SKM-1 treated with dmso at 0.1 percent for 144 hours (cell line): ENCODE measurements at regions not wholly inside any gene's neighbourhood (a gene's known extent, or its start where the extent isn't known, plus 50 kb on each side); places are given as distances from the start of the nearest gene placed in this dataset.
"Not testable (repeated sequence)": the region's sequence is repeated elsewhere in the genome, so short reads cannot be mapped to it uniquely, and the experiment has no call there.

Source experiments
- DNase-seq: peaks from one replicate; lab custom pipeline; 2025; ENCODE audit not compliant: unreplicated experiment; lab: John Stamatoyannopoulos, UW

GRCh38 chr3:107224026-107224596 lies 153.1 kb upstream of the CCDC54 start:
- DNase-seq = no peak

GRCh38 chr3:107227091-107227490 lies 150.1 kb upstream of the CCDC54 start:
- no peak for DNase-seq

GRCh38 chr3:107233877-107234276 lies 143.4 kb upstream of the CCDC54 start:
- DNase-seq = not testable (repeated sequence)

GRCh38 chr3:107235193-107235927 lies 141.9 kb upstream of the CCDC54 start:
- DNase-seq = no peak

GRCh38 chr3:107235928-107236315 lies 141.3 kb upstream of the CCDC54 start:
- DNase-seq = peak; percentile 68

- DNase-seq = no peak
Measured at GRCh38 chr3:107236655-107237337, 140.4 kb upstream of the CCDC54 start.

- no peak for DNase-seq
Measured at GRCh38 chr3:107238787-107239186, 138.5 kb upstream of the CCDC54 start.

- no peak for DNase-seq
Measured at GRCh38 chr3:107239703-107240102, 137.5 kb upstream of the CCDC54 start.

GRCh38 chr3:107240183-107241091 lies 136.8 kb upstream of the CCDC54 start:
- DNase-seq = peak; percentile 69

- peak; percentile 3 for DNase-seq
Measured at GRCh38 chr3:107241217-107241616, 136.0 kb upstream of the CCDC54 start.

GRCh38 chr3:107242579-107242978 lies 134.7 kb upstream of the CCDC54 start:
- DNase-seq = no peak

GRCh38 chr3:107247116-107247515 lies 130.1 kb upstream of the CCDC54 start:
- DNase-seq = no peak

GRCh38 chr3:107249132-107249531 lies 128.1 kb upstream of the CCDC54 start:
- DNase-seq = no peak

- no peak for DNase-seq
Measured at GRCh38 chr3:107250221-107250620, 127.0 kb upstream of the CCDC54 start.

GRCh38 chr3:107251819-107252218 lies 125.4 kb upstream of the CCDC54 start:
- DNase-seq = no peak

GRCh38 chr3:107256963-107257362 lies 120.3 kb upstream of the CCDC54 start:
- no peak for DNase-seq

GRCh38 chr3:107258300-107258699 lies 118.9 kb upstream of the CCDC54 start:
- no peak for DNase-seq

GRCh38 chr3:107260207-107260606 lies 117.0 kb upstream of the CCDC54 start:
- DNase-seq = no peak

- no peak for DNase-seq
Measured at GRCh38 chr3:107263269-107264021, 113.8 kb upstream of the CCDC54 start.

GRCh38 chr3:107264888-107265287 lies 112.4 kb upstream of the CCDC54 start:
- no peak for DNase-seq

GRCh38 chr3:107265526-107265925 lies 111.7 kb upstream of the CCDC54 start:
- no peak for DNase-seq
